SK-N-MC (cell line): ENCODE measurements at regions not wholly inside any gene's neighbourhood (a gene's known extent, or its start where the extent isn't known, plus 50 kb on each side); places are given as distances from the start of the nearest gene placed in this dataset.

ENCODE experiments used
- EZH2 ChIP-seq: fragments of 200-600 bp; sonication (generic); IDR thresholded peaks from one replicate; pipeline ENCODE4 v1.6.1; 2017; ENCODE audit warnings: antibody characterized with exemption
- POLR2AphosphoS5 ChIP-seq: IDR thresholded peaks from 2 replicates; pipeline ENCODE4 v1.6.1; 2012; ENCODE audit warnings: mild to moderate bottlenecking, low read depth, low read length, borderline replicate concordance

DNA sequence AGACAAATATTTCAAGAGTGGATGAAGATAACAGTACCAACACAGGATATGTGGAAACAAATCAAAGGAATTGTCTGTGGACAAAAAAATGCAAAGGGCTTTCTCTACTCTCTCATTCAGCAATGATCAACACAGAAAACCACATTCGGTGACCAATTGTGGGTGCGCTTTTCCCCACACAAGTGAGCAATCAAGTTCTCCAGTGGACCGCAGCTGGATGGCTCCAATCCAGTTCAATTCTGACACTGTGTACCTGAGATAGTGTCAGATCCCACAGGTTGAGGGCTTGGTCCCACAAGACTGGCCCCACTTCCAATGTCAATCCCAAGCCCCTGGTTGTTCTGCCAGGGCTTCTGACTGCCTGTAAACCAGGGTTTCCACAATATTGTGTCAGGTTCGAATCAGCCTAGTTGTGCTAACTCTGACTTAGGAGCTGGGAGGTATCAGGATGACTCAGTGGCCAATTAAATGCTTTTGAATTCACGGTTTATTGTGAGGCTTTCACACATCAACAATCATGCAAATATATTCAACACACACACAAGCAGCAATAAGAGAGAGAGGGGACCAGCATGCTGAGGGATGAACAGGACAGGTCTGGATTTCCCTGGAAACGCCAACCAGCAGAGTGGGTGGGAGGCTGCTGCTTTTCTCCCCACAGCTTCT lies 87.0 kb upstream of the BTG3 start:
- TF ChIP-seq POLR2AphosphoS5 (no peak), EZH2 (no peak)
